Activated gamma-delta T cell treated with Interleukin-2 at 50 U/mL for 16 hours (primary cell): ENCODE measurements at regions not wholly inside any gene's neighbourhood (a gene's known extent, or its start where the extent isn't known, plus 50 kb on each side); places are given as distances from the start of the nearest gene placed in this dataset.

Experiments used
- DNase-seq: peaks from one replicate; pipeline ENCODE4 v3.0.0-alpha.2; 2020

DNA sequence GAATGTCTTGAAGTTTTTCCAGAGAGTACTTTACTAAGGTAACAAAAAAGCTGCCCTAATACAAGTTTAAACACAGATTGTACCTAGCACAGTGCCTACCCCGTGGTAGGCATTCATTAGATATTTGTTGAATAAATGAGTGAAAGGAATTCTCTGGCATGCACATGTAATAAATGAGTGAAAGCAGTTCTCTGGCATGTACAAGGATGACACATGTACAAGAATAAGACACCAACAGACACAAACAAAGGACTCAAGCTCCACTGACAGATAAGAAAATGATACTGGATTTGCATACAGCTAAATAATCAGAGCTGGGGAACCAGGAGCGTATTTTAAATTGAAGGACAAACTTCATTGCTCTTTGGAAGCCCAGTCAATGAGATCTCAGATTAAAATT, 535.8 kb downstream of the EFNA5 start:
- DNase-seq, result no peak

GRCh38 chr5:107129051-107129450, 541.7 kb downstream of the EFNA5 start:
- DNase-seq, result no peak

DNA sequence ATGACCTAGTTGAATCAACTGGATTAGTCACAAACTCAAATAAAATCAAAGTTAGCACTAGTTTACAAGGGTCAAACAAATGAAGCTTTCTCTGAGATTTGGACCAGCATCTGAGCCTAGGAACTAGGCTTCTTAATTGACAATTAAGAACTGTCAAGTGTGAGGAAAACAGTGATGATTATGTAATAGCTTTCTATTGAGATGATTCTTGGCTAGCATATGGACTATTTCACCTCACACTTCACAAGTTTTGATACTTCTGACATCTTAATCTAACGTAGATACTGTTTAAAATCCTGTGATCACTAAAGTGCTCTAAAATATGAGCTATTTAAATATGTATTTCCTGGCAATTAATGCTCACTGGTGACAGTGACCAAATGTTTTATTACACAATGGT, 542.9 kb downstream of the EFNA5 start:
- no peak for DNase-seq

- DNase-seq, result no peak
These were observed 544.4 kb downstream of the EFNA5 start for GRCh38 chr5:107126341-107126740.

DNA sequence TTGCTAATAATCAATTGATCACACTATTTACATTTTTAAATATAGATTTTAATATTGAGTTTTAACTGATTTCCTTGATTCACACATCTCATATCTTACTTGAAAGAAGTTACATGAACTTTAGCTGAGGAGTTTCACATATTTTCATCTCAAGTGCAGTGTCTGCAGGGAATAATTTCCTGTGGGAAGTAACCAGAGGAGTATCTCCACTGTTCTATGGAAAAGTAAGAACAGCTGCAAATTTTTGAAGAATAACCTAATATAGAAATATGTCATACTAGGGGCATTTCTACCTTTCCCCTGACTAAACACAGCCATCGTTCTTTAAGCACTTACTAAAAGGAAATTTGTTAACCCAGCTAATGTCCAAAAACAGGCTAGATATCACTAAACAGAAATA, 546.4 kb downstream of the EFNA5 start:
- DNase-seq, result no peak

DNA sequence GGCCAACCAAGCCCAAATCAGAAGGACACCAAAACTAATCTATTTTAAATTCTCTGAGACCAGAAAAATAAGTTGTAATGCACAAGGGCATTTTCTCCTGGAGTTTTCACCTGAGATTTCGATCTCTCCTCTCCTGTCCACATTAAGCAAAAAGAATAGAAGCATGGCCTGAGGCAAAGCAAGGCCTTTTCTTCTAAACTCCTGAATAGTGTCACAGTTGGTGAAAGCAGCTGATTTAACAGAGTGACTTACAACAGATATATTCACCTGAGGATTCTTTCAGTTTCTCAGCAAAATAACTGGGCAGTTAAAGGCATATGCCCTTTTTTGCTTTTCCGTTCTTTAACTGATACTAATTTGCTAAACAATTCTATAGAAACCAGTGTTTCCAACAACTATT, 547.7 kb downstream of the EFNA5 start:
- DNase-seq, result no peak

DNA sequence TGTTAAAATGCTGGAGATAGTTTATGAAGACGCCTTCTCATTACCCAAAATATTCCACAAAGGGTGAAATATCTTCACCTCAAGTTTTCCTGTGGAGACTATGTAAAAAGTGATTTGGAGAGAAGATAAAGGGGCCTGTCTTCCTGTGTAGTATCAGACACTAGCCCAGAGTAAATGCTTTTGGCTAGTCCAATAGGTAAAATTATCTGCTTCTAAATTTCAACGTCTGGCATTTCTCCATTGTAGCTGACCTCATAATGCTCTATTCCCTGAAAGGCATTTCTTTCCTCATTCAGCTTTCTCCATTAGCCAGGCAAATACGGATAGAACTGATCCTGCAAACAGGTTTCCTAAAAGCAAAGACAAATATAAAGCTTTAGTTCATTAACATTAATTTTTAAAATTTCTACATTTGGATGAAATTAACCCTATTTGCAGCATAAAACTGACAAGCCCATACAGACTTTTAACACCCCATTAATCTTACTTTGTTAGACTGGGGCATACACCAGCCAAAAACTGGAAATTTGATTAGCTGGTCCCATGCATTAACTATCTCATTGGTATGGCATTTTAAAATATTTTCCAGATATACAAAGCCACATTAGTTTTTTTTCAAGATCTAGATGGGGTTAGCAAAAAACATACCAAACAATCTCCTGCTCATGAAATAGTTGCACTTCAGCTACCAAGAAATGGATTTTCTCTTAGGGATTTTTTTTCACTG, 548.8 kb downstream of the EFNA5 start:
- DNase-seq, result no peak

DNA sequence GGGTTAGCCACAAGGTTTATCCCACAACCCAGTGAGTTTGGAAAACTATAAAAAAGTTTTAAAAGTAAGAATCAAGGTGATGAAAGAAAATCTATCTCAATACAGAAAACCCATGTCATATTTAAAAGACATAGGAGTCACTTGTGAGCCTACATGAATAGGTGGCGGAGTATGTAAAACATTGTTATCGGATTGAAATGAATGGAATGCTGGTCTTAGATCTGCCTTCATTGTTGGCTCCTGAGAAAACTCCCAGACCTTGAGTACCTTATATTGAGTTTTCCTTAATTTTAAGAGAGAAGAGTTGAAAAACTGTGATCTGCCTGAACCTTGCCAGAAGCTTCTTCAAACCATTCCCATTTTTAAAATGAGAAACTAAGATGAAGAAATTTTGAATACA, 551.1 kb downstream of the EFNA5 start:
- DNase-seq, result no peak

DNA sequence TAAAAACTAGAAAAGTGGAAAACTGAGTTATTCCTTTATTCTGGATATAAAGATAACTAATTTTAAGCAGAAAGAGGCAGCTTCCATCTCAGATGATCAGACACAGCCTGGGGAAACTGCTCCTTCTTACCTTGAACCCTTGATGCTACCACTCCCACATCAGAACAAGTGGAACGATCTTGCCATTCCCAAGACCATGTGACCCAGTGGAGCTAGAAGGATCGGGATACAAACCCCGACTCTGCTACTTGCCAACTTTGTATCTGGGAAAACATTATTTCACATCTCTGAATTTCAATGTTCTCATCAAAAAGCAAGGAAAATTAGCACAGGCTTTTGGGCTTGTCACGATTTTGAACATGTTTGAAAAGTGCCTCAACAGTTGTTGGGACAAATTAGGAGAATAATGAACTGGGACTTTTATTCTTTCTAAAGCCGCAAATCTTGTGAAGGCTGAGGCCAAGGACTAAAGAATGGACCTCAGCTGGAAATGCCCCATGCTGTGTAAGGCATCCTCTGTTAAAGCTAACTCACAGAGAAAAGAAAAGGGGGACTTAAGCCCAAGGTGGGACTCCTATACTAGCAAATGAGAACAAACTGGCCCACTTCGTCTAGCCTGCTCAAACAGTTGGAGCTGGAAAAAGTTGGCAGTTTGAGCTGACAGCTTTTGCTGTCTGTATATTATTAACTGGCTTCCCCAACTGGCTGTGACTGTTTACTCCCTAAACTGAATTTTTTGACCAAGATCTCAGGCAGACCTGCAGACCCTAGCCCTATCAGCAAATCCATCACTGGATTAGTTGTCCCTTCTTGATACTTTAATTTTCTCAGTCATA, 552.3 kb downstream of the EFNA5 start:
- no peak for DNase-seq

DNA sequence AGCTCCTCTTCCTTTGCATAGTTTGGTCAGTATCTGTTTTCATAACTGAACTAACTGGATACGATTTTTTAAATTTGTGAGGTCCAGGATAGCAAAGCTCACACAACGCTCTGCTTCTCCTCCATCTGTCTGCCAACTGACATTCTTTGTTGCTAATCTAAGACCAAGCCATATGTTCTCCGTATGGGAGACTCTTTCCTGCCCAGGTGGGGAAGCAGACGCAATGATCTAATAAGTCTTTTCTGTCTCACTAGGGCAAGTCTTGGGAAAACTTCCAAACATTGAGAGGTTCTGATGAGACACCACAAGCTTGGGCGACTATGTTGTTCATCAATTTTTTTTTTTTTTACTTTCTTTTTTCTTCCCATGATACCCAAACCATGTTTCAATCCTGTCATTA, 558.5 kb downstream of the EFNA5 start:
- no peak for DNase-seq

DNA sequence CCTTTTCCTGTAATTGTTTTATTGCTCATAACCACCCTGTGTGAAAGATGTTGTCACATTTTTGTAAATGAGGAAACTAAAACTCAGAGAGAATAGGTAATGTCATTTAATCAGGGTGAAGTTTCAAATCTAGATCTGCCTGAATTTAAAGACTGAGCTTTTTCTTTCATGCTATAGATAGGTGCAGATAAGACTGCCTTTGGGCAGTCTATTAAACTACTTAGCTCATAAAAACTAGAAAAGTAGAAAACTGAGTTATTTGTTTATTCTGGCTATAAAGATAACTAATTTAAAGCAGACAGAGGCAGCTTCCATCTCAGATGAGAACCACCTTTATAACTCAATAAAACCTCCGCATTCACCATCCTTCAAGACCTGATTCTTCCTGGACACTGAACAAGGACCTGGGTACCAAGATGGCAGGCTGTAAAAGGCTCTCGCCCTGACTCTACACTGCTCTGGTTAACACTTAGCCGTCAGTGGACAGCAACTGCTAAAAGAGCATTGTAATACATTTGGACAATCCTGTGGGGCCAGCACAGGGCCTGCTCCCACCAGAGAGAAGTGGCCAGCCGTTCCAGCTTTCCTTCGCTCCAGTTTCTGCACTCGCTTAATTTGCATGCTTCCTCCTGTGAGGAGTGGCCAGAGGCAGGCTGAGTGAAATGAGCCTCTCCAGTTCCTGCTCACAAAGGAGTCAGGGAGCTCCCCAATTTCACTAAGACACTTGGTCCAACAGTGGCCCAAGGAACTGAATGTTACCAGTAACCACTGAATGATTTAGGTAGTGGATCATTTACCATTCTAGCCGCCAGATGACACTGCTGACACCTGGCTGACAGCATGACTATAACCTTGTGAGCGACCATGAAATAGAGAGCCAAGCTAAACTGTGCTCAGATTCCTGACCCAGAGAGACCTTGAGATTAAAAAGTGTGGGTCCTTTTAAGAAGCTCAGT, 566.4 kb downstream of the EFNA5 start:
- no peak for DNase-seq

DNA sequence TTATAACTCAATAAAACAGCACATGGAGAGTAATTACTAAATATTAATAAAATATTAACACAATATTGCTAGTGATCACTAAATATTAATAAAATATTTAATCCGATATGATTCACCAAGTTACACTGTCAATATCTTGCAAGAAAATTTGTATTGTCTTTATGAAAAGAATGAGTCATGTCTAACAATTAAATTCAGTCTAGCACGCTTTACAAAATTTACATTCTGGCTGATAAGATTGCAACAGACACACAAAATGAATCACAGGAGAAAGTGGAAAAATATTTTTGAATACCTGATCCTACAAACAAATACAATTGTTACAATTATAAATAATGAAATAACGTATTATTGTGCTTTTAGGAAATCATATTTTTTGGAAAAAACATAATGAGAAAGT, 567.2 kb downstream of the EFNA5 start:
- DNase-seq, result no peak

- no peak for DNase-seq
These were observed 570.6 kb downstream of the EFNA5 start for GRCh38 chr5:107100121-107100520.

GRCh38 chr5:107099506-107099905, 571.2 kb downstream of the EFNA5 start:
- no peak for DNase-seq

DNA sequence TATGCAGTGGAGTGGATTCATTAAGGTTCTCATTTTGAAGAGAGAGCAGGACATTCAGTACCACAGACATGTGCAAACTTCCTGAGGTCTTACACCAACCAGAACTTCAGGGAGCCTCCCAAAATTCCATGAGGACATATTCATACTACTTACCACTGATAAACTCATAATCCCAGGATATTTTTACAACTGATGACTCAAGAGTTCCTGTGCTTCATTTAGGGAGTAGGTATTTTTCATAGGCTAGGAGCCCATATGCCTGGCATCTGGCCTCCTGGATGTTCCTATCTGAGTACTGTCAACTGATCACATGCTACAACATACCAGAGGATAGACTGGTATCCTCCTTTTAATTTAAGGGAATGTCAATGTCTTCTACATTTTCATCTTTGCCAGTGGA, 578.0 kb downstream of the EFNA5 start:
- no peak for DNase-seq

DNA sequence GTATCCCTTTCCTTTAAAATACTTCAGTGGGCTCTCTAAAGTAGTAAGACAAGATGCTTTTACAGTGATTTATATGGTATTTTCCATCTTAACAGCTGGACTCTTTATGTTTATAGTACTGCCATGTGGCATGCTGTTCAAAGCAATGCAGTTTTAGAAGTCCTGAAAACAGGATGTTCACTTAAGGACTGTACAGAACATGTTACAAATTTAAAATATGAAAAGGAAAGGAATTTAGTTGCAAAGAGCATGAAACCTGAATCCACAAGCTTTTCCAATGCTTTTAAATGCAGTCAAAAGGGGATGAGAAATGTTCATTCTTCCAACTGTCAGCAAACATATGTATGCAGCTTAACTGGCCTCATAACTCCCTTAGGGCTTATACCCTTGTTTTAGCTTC, 580.2 kb downstream of the EFNA5 start:
- no peak for DNase-seq

- no peak for DNase-seq
These were observed 581.8 kb downstream of the EFNA5 start for GRCh38 chr5:107088907-107089306.

- no peak for DNase-seq
These were observed 585.2 kb downstream of the EFNA5 start for GRCh38 chr5:107085572-107085971.

DNA sequence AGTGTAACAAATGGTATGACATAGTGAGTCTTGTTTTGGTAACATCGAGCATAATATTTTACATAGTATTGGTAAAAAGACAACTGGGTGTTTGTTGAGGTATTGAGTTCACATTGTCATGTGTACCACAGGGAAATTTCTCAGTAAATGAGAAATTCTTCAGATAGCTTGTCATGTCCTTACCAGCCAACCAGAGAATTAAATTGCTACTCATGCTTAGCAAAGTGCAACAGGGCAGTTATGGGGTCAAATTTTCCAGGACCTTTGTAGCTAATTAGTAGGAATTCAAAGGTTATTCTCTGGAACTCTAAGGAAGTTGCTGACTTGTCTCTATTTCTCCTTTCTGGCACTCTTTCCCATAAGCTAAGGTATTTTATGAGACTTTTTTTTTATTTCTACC, 595.7 kb downstream of the EFNA5 start:
- no peak for DNase-seq

DNA sequence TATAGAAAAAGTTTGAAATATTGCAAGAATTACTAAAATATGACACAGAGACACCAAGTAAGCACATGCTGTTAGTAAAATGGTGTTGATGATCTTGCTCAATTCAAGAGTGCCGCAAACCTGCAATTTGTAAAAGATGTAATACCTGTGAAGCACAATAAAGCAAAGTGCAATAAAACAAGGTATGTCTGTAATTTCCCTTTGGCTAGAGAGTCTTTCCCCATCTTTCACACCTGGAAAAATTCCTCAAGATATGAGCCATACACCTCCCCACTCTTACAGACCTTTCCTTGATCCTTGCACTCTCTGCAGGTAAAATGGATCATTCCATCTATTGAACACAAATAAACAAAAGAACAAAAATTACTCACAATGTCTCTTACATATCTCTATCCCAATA, 597.8 kb downstream of the EFNA5 start:
- DNase-seq, result no peak

GRCh38 chr5:107072440-107072839, 598.3 kb downstream of the EFNA5 start:
- no peak for DNase-seq

DNA sequence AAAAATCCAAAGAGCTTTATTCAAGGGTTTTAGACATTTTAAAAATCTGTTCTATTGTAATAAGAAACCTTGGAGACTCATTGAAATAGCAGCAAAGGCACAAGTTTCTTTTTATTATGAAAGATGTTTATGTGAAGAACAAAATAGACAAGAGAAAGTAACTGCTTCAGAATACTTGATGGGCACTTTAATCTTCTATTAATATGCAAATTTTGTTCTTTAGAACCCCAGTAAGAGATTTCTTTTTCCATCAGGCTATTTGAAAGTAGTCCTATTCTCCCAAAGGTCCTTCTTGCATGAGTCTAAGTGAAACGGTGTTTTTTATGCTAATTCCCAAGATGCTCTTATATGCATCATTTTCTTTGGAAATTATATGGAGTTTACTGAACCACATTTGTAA, 602.0 kb downstream of the EFNA5 start:
- DNase-seq, result no peak

- DNase-seq, result no peak
These were observed 603.3 kb downstream of the EFNA5 start for GRCh38 chr5:107067395-107067794.
